SK-N-MC (cell line): ENCODE measurements at regions not wholly inside any gene's neighbourhood (a gene's known extent, or its start where the extent isn't known, plus 50 kb on each side); places are given as distances from the start of the nearest gene placed in this dataset.

Experiments
- EZH2 ChIP-seq: fragments of 200-600 bp; sonication (generic); IDR thresholded peaks from one replicate; pipeline ENCODE4 v1.6.1; 2017; ENCODE audit warnings: antibody characterized with exemption
- POLR2AphosphoS5 ChIP-seq: IDR thresholded peaks from 2 replicates; pipeline ENCODE4 v1.6.1; 2012; ENCODE audit warnings: mild to moderate bottlenecking, low read depth, low read length, borderline replicate concordance

- TF ChIP-seq EZH2 = no peak
- no peak for TF ChIP-seq POLR2AphosphoS5
Measured at GRCh38 chr3:104554425-104554824, 812.3 kb upstream of the ALCAM start.
